ENCODE measurements at regions not wholly inside any gene's neighbourhood (a gene's known extent, or its start where the extent isn't known, plus 50 kb on each side); places are given as distances from the start of the nearest gene placed in this dataset.

- intact Hi-C loops (cut with DNase I) = no loop called here
- no peaks in the 10 kb centered on the region for H3K4me1 ChIP-seq
These were observed 231.8 kb upstream of the SPTLC3 start for GRCh38 chr20:12777016-12777415.

DNA sequence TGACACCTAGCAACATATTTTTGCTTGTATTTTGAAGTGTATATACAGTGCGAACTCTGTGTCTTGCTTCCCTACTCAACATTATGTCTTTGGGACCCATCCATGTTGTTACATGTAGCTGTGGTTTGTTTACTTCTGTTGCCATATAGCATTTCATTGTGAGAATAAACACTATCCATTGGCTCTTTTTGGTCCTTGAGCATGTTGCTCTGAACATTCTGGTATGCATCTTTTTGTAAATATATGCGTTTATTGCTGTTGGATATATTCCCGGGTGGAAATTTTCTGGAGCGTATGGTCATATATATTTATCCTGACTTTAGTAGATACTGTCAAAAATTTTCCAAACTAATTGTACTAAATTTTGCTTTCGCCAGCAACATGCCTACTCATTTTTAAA is 222.5 kb upstream of the SPTLC3 start:
- no peak for DNase-seq
- intact Hi-C loops (cut with DNase I) = no loop called here
- H3K4me3 ChIP-seq = no peak overlapping the region
- H3K36me3 ChIP-seq = no peaks in the 10 kb centered on the region
- no peaks in the 10 kb centered on the region for H3K9me3 ChIP-seq
- no peak for TF ChIP-seq POLR2A (IDR thresholded peaks at IDR 0.05)
- TF ChIP-seq, protein P1, sequence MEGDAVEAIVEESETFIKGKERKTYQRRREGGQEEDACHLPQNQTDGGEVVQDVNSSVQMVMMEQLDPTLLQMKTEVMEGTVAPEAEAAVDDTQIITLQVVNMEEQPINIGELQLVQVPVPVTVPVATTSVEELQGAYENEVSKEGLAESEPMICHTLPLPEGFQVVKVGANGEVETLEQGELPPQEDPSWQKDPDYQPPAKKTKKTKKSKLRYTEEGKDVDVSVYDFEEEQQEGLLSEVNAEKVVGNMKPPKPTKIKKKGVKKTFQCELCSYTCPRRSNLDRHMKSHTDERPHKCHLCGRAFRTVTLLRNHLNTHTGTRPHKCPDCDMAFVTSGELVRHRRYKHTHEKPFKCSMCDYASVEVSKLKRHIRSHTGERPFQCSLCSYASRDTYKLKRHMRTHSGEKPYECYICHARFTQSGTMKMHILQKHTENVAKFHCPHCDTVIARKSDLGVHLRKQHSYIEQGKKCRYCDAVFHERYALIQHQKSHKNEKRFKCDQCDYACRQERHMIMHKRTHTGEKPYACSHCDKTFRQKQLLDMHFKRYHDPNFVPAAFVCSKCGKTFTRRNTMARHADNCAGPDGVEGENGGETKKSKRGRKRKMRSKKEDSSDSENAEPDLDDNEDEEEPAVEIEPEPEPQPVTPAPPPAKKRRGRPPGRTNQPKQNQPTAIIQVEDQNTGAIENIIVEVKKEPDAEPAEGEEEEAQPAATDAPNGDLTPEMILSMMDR (IDR thresholded peaks at IDR 0.05) = no peak
- 71 to 73% methylated on average over 5 of the region's 5 CpGs for WGBS, 2 donors
- H3K27ac ChIP-seq = no peak overlapping the region
- H3K4me1 ChIP-seq = no peaks in the 10 kb centered on the region
- no peaks in the 10 kb centered on the region for H3K27me3 ChIP-seq

More at GRCh38 chr20:12777016-12777415, 231.8 kb upstream of the SPTLC3 start:
- WGBS, 2 donors = 91 to 94% methylated on average over 5 of the region's 5 CpGs
- TF ChIP-seq, protein P1 (IDR thresholded peaks at IDR 0.05) = no peak
- no peak for TF ChIP-seq POLR2A (IDR thresholded peaks at IDR 0.05)
- no peaks in the 10 kb centered on the region for H3K9me3 ChIP-seq
- H3K27ac ChIP-seq = no peak overlapping the region
- H3K4me3 ChIP-seq = no peak overlapping the region
- no peaks in the 10 kb centered on the region for H3K36me3 ChIP-seq
- no peak for DNase-seq
- no peaks in the 10 kb centered on the region for H3K27me3 ChIP-seq

DNA sequence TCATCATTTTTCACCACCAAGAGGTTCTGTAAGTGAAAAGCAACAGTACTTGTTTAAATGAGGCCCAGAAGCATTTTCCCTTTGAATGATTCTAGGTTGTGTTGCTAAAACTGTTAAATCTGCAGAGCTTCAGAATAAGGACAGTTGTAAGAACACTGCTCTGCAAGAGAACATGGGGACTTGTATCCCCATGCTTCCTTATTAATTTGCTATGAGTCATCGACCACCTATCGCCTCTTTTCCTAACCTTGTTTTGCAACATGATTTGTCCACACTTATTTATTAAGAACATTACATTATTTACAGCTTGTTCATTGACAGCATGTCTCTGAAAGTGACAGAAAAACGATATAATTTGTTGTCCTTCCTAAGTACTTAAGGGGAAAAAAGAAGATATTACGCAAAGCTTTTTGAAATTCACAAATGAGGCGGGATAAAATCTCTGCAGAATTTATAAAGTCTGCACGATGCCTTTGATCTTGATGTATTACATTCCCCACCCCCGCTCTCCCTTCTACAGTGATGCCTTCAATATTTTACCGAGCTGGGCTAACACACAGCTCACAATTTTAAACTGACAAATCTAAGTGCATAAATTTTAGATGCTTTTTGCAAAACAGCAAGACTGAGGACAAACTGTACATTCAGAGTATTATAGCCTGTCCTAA is 220.0 kb upstream of the SPTLC3 start:
- H3K9me3 ChIP-seq = no peaks in the 10 kb centered on the region
- no peak overlapping the region for H3K27ac ChIP-seq
- intact Hi-C loops (cut with DNase I) = no loop called here
- TF ChIP-seq, protein P1 (IDR thresholded peaks at IDR 0.05) = no peak
- TF ChIP-seq POLR2A (IDR thresholded peaks at IDR 0.05) = no peak
- no peaks in the 10 kb centered on the region for H3K4me1 ChIP-seq
- DNase-seq = no peak
- WGBS, 2 donors = 61 to 66% methylated on average over 8 of the region's 8 CpGs
- H3K4me3 ChIP-seq = no peak overlapping the region
- H3K36me3 ChIP-seq = no peaks in the 10 kb centered on the region
- H3K27me3 ChIP-seq = no peaks in the 10 kb centered on the region

- no peaks in the 10 kb centered on the region for H3K27me3 ChIP-seq
- H3K27ac ChIP-seq = no peak overlapping the region
- H3K4me3 ChIP-seq = no peak overlapping the region
- WGBS, 2 donors = 65 to 75% methylated on average over 1 of the region's 1 CpG
- no peak for DNase-seq
- no peaks in the 10 kb centered on the region for H3K36me3 ChIP-seq
- TF ChIP-seq, protein P1 (IDR thresholded peaks at IDR 0.05) = no peak
- TF ChIP-seq POLR2A (IDR thresholded peaks at IDR 0.05) = no peak
- intact Hi-C loops (cut with DNase I) = no loop called here
- H3K4me1 ChIP-seq = no peaks in the 10 kb centered on the region
- H3K9me3 ChIP-seq = no peaks in the 10 kb centered on the region
These were observed 217.9 kb upstream of the SPTLC3 start for GRCh38 chr20:12790859-12791258.

DNA sequence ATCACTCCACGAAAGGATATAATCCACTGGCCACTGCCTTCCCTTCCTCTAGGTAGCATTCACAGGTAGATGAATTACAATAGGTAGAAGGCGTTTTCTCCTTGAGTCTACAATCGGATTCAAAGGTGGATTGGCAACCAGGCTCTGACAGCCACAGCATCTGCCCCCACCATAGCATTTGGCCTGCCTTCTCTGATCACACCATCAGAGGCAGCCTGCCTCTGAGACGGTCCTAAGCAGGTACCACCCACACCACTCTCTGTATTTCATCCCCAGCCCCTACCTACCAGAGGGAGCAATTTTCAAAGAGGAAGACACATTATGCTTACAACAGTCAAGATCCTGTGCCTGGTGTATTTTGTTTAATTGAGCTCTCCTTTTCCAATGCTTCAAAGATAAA is 210.5 kb upstream of the SPTLC3 start:
- no peaks in the 10 kb centered on the region for H3K4me1 ChIP-seq
- no peaks in the 10 kb centered on the region for H3K36me3 ChIP-seq
- DNase-seq = no peak
- TF ChIP-seq, protein P1 (IDR thresholded peaks at IDR 0.05) = no peak
- TF ChIP-seq POLR2A (IDR thresholded peaks at IDR 0.05) = no peak
- WGBS, 2 donors = 46 to 52% methylated on average over 3 to 4 of the region's 4 CpGs
- intact Hi-C loops (cut with DNase I) = no loop called here
- H3K27me3 ChIP-seq = no peaks in the 10 kb centered on the region
- no peaks in the 10 kb centered on the region for H3K9me3 ChIP-seq
- H3K27ac ChIP-seq = no peak overlapping the region
- no peak overlapping the region for H3K4me3 ChIP-seq
